ENCODE measurements at regions not wholly inside any gene's neighbourhood (a gene's known extent, or its start where the extent isn't known, plus 50 kb on each side); places are given as distances from the start of the nearest gene placed in this dataset.
"Not testable (repeated sequence)": the region's sequence is repeated elsewhere in the genome, so short reads cannot be mapped to it uniquely, and the experiment has no call there.

DNA sequence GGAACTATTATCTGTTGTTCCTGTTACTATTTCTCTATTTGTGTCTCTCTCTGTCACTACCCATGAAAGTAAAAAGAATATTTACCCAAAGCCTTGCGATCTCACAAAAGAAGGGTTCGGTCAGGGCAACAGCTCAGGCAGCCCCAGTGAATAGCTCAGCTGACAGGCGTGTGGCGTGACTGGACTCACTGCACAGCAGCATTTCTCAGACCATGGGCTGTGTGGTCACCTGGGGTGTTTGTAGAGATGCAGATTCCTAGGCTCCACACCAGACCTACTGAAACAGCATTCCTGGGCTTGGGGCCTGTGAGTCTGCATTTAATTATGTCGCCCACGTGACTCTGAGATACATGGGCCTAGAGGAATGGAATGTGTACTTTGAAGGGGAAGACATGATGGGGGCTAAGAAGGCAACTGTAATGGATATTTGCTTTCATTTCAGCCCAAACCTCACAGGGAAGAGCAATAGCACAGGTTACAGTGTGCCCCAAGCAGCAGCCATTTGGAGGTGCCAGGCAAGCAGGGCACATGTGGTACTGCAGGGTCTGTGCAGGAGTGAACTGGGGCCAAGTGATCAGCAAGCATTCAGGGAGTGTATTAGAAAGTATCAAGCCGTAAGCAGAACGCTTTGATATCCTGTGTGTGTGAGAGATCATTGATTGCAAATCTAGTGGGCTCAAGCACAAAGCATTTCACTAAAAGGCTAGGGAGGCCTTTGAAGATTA is 90.4 kb upstream of the RBMS1 start:
- DNase-seq (ENCODE audit: low read depth), result no peak

DNA sequence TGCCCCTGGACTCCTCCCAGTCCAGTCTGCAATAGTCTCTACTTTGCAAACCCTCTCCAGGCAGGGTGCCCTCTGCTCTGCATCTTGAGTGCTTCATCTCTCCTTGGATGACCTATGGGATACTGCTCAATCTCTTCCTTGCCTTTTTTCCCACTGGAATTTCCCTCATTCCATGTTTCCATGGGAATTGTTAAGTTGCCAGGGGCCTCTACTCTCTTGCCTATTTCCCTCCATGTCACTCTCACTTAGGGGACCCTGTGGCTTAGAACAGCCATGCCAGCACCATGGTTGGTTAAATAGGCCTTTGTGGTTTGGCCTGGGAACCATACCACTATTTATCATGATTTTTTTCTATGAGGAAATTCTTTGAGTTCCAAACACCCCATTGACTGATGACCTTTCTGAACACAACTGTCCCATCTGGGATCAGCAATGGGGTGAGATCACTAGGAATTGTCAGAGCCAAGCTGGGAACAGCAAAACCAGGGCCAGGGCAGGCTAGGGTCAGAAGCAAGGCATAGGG is 91.4 kb upstream of the RBMS1 start:
- DNase-seq (ENCODE audit: low read depth), result no peak

- DNase-seq (ENCODE audit: low read depth), result no peak
Measured at GRCh38 chr2:160590664-160591063, 97.1 kb upstream of the RBMS1 start.

GRCh38 chr2:160592401-160592800 is 98.8 kb upstream of the RBMS1 start:
- no peak for DNase-seq (ENCODE audit: low read depth)

- DNase-seq (ENCODE audit: low read depth), result no peak
Measured at GRCh38 chr2:160592993-160593392, 99.4 kb upstream of the RBMS1 start.

- DNase-seq (ENCODE audit: low read depth), result no peak
Measured at GRCh38 chr2:160596441-160596840, 102.8 kb upstream of the RBMS1 start.

- DNase-seq (ENCODE audit: low read depth), result not testable (repeated sequence)
Measured at GRCh38 chr2:160600437-160600836, 106.8 kb upstream of the RBMS1 start.

- DNase-seq (ENCODE audit: low read depth), result no peak
Measured at GRCh38 chr2:160602073-160602472, 108.5 kb upstream of the RBMS1 start.

- DNase-seq (ENCODE audit: low read depth), result no peak
Measured at GRCh38 chr2:160603771-160604510, 110.3 kb upstream of the RBMS1 start.

GRCh38 chr2:160606341-160606740 is 112.7 kb upstream of the RBMS1 start:
- no peak for DNase-seq (ENCODE audit: low read depth)

DNA sequence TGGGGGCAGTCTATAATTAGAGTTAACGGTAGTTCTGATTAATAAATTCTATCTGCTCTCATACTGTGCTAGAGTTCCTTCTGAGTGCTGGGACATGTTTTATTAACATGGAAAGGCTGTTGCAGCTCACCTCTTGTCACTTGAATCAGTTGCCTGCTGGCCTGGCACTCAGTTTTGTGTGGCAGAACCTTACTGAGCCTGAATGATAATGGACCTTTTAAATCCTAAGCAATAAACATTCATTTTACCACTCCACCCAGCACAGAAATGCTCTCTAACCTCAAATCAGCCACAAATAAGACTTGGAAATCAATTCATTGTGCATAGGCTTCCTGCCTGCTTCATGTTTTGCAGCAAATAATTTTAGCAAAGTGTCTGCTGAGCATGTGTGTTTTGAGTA is 115.0 kb upstream of the RBMS1 start:
- DNase-seq (ENCODE audit: low read depth), result no peak

DNA sequence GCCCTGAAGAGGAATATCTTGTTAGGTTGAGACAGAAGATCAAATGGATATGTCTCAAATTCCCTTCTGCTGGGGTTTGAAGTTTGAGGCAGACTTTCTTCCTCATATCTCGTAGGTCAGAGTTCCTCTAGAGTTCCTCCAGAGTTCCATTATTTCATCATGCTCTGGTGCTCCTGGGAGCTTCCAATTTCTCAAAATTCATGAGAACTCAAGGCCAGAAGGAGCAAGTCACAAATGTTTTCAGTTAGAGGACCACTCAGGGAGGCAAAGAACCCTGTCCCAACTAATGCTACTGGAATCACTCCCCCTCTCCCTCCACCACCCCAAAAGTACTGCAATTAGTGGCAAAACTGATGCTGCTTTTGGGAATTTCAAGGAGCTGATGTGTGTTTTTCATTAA is 115.7 kb upstream of the RBMS1 start:
- DNase-seq (ENCODE audit: low read depth), result no peak

- no peak for DNase-seq (ENCODE audit: low read depth)
Measured at GRCh38 chr2:160610041-160610440, 116.4 kb upstream of the RBMS1 start.

- no peak for DNase-seq (ENCODE audit: low read depth)
Measured at GRCh38 chr2:160612266-160612856, 118.8 kb upstream of the RBMS1 start.

DNA sequence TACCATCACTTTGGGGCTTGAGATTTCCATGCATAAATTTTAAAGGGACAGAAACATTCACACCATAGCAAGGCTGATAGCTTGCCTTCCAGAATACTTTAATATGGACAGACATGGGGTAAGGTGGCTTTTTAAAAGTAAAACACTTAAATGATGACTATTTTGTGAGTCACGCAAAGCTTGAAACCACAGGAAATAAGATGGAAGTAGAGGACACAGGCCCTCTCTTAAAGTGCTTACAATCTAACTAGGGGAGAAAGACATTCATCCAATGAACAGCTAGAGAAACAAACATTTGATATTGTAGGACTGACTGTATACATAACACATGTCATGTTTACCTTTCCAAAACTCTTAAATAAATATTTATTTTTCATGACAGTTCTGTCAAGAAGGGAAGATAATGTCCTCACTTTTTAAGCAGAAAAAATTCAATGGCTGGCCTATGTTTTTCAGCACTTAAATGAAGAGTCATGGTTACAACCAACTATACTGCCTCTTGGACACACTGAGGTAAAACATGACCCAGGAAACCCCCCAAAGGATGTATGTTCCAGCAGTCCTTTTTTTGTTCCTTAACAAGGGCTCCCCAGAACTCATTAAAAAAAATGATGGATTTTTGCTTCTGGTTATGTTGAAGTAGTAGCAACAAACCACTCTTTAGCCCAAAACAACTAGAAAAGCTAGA is 120.0 kb upstream of the RBMS1 start:
- DNase-seq (ENCODE audit: low read depth), result no peak

GRCh38 chr2:160614391-160614790 is 120.8 kb upstream of the RBMS1 start:
- no peak for DNase-seq (ENCODE audit: low read depth)

DNA sequence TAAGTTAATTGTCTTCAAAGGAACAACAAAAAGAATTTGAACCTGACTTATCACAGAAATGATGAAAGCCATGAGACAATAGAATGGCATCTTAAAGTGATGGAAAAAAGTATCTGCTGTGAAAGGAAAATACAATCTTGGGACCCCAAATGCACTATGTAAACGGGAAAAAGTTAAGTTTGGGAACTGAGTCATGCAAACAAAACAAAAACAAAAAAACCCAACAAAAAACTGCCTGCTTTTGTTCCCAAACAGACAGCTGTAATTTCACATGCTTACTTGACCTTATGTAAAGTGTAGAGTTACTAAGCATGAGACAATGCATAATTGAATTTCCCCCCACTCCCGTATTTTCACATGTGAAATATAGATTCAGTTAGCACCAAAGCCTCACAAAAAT is 122.1 kb upstream of the RBMS1 start:
- DNase-seq (ENCODE audit: low read depth), result no peak

GRCh38 chr2:160616149-160616548 is 122.5 kb upstream of the RBMS1 start:
- no peak for DNase-seq (ENCODE audit: low read depth)

GRCh38 chr2:160621748-160622147 is 128.1 kb upstream of the RBMS1 start:
- DNase-seq (ENCODE audit: low read depth), result no peak

DNA sequence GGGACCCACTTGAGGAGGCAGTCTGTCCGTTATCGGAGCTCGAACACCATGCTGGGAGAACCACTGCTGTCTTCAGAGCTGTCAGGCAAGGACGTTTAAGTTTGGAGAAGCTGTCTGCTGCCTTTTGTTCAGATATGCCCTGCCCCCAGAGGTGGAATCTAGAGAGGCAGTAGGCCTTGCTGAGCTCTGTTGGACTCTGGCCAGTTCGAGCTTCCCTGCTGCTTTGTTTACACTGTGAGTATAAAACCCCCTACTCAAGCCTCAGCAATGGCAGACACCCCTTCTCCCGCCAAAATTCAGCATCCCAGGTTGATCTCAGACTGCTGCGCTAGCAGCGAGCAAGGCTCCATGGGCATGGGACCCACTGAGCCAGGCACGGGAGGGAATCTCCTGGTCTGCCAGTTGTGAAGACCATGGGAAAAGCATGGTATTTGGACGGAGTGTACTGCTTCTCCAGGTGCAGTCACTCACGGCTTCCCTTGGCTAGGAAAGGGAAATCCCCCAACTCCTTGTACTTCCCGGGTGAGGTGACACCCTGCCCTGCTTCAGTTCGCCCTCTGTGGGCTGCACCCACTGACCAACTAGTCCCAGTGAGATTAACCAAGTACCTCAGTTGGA is 134.5 kb upstream of the RBMS1 start:
- not testable (repeated sequence) for DNase-seq (ENCODE audit: low read depth)

GRCh38 chr2:160628811-160629210 is 135.2 kb upstream of the RBMS1 start:
- no peak for DNase-seq (ENCODE audit: low read depth)
